Keratinocyte (primary cell): ENCODE measurements at regions not wholly inside any gene's neighbourhood (a gene's known extent, or its start where the extent isn't known, plus 50 kb on each side); places are given as distances from the start of the nearest gene placed in this dataset.

Experiments used
- DNase-seq: peaks from one replicate; pipeline ENCODE4 v3.0.0-alpha.2; 2011; ENCODE audit warnings: low read depth, missing footprints, low spot score
- FAIRE-seq: peaks from 2 replicates; lab custom pipeline; 2011; peaks lifted over from hg19 to GRCh38; lab: Jason Lieb, UNC
- H2AFZ ChIP-seq: 2 replicates; pipeline ENCODE4 v1.6.0; 2012; ENCODE audit warnings: low read length, control low read depth, inconsistent platforms; ENCODE audit not compliant: control insufficient read depth
- H3K27ac ChIP-seq: 2 replicates; pipeline ENCODE4 v1.5.1; 2011; ENCODE audit warnings: low read length; ENCODE audit not compliant: control insufficient read depth, insufficient read depth
- H3K27me3 ChIP-seq: 3 replicates; pipeline ENCODE4 v1.6.0; 2011; ENCODE audit warnings: low read length; ENCODE audit not compliant: control insufficient read depth, insufficient read depth; ENCODE audit errors: extremely low read depth
- H3K36me3 ChIP-seq, 2 experiments: 2 replicates in 1 of 2; 3 replicates in 1 of 2; pipeline ENCODE4 v1.5.1; 2011; ENCODE audit warnings: low read length in 2 of 2, mild to moderate bottlenecking in 1 of 2; ENCODE audit not compliant: control insufficient read depth in 2 of 2, insufficient read depth in 2 of 2; ENCODE audit errors: extremely low read depth in 1 of 2
- H3K4me1 ChIP-seq: 3 replicates; pipeline ENCODE4 v1.5.1; 2011; ENCODE audit warnings: low read length; ENCODE audit not compliant: control insufficient read depth, insufficient read depth; ENCODE audit errors: extremely low read depth
- H3K4me2 ChIP-seq: 3 replicates; pipeline ENCODE4 v1.6.0; 2011; ENCODE audit warnings: low read depth, low read length; ENCODE audit not compliant: control insufficient read depth, insufficient read depth; ENCODE audit errors: extremely low read depth
- H3K4me3 ChIP-seq, 3 experiments: fragments of 200-600 bp in 1 of 3; sonication (generic) in 1 of 3; 2 replicates in 2 of 3; 3 replicates in 1 of 3; pipeline ENCODE4 v1.5.1; 2011 to 2016; ENCODE audit warnings: low read length in 3 of 3, mild to moderate bottlenecking in 3 of 3, control low read depth in 2 of 3, inconsistent platforms in 1 of 3, low read depth in 1 of 3, mixed read lengths in 1 of 3, mixed run types in 1 of 3, moderate library complexity in 1 of 3; ENCODE audit not compliant: control insufficient read depth in 2 of 3, insufficient read depth in 2 of 3; ENCODE audit errors: extremely low read depth in 1 of 3
- H3K79me2 ChIP-seq: 2 replicates; pipeline ENCODE4 v1.6.0; 2012; ENCODE audit warnings: low read length; ENCODE audit not compliant: control insufficient read depth, insufficient read depth
- H3K9ac ChIP-seq: 3 replicates; pipeline ENCODE4 v1.6.0; 2011; ENCODE audit warnings: low read length; ENCODE audit not compliant: control insufficient read depth, insufficient read depth; ENCODE audit errors: extremely low read depth
- H3K9me1 ChIP-seq: 3 replicates; pipeline ENCODE4 v1.6.0; 2011; ENCODE audit warnings: low read length; ENCODE audit not compliant: control insufficient read depth, insufficient read depth; ENCODE audit errors: extremely low read depth
- H3K9me3 ChIP-seq: 2 replicates; pipeline ENCODE4 v1.5.1; 2012; ENCODE audit warnings: low read depth, low read length; ENCODE audit not compliant: control insufficient read depth
- H4K20me1 ChIP-seq: 3 replicates; pipeline ENCODE4 v1.6.0; 2011; ENCODE audit warnings: low read length; ENCODE audit not compliant: control insufficient read depth, insufficient read depth; ENCODE audit errors: extremely low read depth
- CTCF ChIP-seq, 3 experiments: IDR thresholded peaks in 1 of 3; conservative IDR thresholded peaks in 1 of 3; optimal IDR thresholded peaks in 1 of 3; 2 replicates in 2 of 3; 3 replicates in 1 of 3; pipeline versions ENCODE3 to v1.5.1; 2011; ENCODE audit warnings: low read length in 3 of 3, mild to moderate bottlenecking in 3 of 3, moderate library complexity in 2 of 3, control low read depth in 1 of 3, inconsistent platforms in 1 of 3; ENCODE audit not compliant: insufficient read depth in 2 of 3; ENCODE audit errors: extremely low read depth in 1 of 3
- EZH2 ChIP-seq: IDR thresholded peaks from one replicate; pipeline ENCODE4 v1.6.1; 2012; ENCODE audit warnings: inconsistent platforms, mild to moderate bottlenecking, low read length, moderate library complexity
- dilution Hi-C: fragments of 300-500 bp; cut with MboI; formaldehyde crosslinking; loops from one replicate; pipeline ENCODE4 v1.7.0; 2020; ENCODE audit warnings: low sequenced_read_pairs; ENCODE audit not compliant: extremely low pct_ligation_motif_present

GRCh38 chr12:94795044-94795443 lies 144.7 kb upstream of the TMCC3 start:
- no peaks in the 10 kb centered on the region for H3K9me1 ChIP-seq
- no peak for DNase-seq
- H2AFZ ChIP-seq = no peak overlapping the region
- no peaks in the 10 kb centered on the region for H3K79me2 ChIP-seq
- H3K9me3 ChIP-seq = no peaks in the 10 kb centered on the region
- H3K27me3 ChIP-seq = no peaks in the 10 kb centered on the region
- no peak overlapping the region for H3K27ac ChIP-seq
- no peak overlapping the region for H3K9ac ChIP-seq
- no peak overlapping the region for H3K4me3 ChIP-seq
- H3K4me1 ChIP-seq = peaks cover 35% of the 10 kb centered on the region
- H3K36me3 ChIP-seq = no peaks in the 10 kb centered on the region
- TF ChIP-seq CTCF (optimal IDR thresholded peaks at IDR 0.05 in 1 of 3, IDR thresholded peaks at IDR 0.05 in 1 of 3, conservative IDR thresholded peaks at IDR 0.05 in 1 of 3; ENCODE audit: extremely low read depth in 1 of 3, insufficient read depth in 2 of 3, low read length in 3 of 3) (no peak), EZH2 (no peak)
- no peak for FAIRE-seq
- dilution Hi-C loops = no loop called here
- no peaks in the 10 kb centered on the region for H4K20me1 ChIP-seq
- H3K4me2 ChIP-seq = no peak overlapping the region

- peaks cover 26% of the 10 kb centered on the region for H3K4me1 ChIP-seq
- no peaks in the 10 kb centered on the region for H3K9me1 ChIP-seq
- H3K4me3 ChIP-seq = no peak overlapping the region
- H3K36me3 ChIP-seq = no peaks in the 10 kb centered on the region
- H2AFZ ChIP-seq = peak overlapping the region; percentile 24
- DNase-seq (no peak), FAIRE-seq (no peak)
- no peak overlapping the region for H3K9ac ChIP-seq
- H3K27ac ChIP-seq = no peak overlapping the region
- TF ChIP-seq CTCF (optimal IDR thresholded peaks at IDR 0.05 in 1 of 3, IDR thresholded peaks at IDR 0.05 in 1 of 3, conservative IDR thresholded peaks at IDR 0.05 in 1 of 3; ENCODE audit: extremely low read depth in 1 of 3, insufficient read depth in 2 of 3, low read length in 3 of 3) = no peak
- no peak for TF ChIP-seq EZH2
- dilution Hi-C loops = no loop called here
- peak overlapping the region; percentile 62 for H3K4me2 ChIP-seq
- no peaks in the 10 kb centered on the region for H4K20me1 ChIP-seq
- H3K79me2 ChIP-seq = no peaks in the 10 kb centered on the region
- no peaks in the 10 kb centered on the region for H3K9me3 ChIP-seq
- H3K27me3 ChIP-seq = no peaks in the 10 kb centered on the region
Measured at GRCh38 chr12:94793191-94793595, 142.8 kb upstream of the TMCC3 start.
